Putamen (tissue), 1 donor: ENCODE measurements at regions not wholly inside any gene's neighbourhood (a gene's known extent, or its start where the extent isn't known, plus 50 kb on each side); places are given as distances from the start of the nearest gene placed in this dataset.
"Not testable (repeated sequence)": the region's sequence is repeated elsewhere in the genome, so short reads cannot be mapped to it uniquely, and the experiment has no call there.

Experiments
- DNase-seq: peaks from one replicate; pipeline ENCODE4 v3.0.0-alpha.2; 2016; ENCODE audit warnings: low spot score

DNA sequence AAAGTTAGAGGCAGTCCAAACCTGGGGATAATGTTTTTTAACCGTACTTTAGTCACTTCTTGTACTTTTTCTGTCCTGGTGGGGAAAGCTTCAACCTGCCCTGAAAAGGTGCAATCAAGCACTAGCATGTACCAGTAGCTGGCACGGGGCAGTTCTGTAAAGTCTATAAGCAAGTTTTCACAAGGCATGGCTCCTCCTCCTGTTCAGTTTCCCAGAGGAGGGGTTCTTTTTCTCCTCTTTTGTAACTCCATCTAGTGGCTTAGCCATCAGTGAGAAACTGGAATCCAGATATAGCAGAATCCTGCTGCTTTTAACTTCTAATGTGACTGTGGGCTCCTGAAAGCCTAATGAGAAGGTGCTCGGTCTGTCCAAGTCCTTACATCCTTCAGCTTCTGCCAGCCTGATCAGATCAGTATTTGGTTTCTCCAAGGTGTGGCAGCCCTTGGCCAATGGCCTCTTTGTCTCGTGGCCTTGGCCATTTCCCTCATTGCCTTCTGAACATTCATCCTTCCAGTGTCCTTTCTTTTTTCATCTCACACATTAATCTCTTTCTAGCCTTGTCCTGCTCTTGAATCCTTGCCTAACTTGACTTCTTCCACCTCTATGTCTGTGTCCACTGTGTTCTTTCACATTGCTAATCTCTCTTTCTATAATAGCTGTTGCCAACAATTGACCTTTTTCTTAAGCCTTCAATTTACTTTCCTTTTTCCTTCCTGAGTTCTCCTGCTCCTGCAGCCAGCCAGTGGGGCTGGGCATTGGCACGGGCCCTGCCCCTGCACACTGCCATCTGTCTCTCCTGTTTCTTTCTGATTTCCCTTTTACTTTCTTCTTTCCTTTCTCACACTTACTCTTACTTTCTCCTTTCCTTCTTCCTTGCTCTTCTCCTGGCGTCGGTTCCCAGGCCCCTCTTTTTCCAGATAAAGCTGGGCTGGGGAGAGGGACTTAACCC, 222.0 kb upstream of the SYNCRIP start:
- no peak for DNase-seq

DNA sequence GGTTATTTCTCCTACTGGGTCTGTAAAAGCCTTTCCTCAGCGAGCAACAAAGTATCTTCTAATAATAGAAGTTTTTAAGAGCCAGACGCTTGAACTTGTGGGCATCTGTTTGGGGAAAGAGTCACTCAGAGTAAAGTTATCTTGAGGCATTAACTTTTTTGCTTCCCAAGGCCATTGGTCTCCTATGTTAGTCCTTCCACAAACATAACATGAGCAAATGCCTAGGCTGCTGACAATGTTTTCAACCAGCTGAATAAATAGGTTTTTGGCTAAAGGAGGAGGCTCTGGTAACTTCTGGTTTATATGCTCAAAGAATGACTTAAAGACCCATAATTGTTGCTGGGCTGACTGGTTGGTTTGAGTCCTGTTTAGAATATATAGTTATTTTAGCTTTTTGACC, 213.5 kb upstream of the SYNCRIP start:
- DNase-seq: no peak

DNA sequence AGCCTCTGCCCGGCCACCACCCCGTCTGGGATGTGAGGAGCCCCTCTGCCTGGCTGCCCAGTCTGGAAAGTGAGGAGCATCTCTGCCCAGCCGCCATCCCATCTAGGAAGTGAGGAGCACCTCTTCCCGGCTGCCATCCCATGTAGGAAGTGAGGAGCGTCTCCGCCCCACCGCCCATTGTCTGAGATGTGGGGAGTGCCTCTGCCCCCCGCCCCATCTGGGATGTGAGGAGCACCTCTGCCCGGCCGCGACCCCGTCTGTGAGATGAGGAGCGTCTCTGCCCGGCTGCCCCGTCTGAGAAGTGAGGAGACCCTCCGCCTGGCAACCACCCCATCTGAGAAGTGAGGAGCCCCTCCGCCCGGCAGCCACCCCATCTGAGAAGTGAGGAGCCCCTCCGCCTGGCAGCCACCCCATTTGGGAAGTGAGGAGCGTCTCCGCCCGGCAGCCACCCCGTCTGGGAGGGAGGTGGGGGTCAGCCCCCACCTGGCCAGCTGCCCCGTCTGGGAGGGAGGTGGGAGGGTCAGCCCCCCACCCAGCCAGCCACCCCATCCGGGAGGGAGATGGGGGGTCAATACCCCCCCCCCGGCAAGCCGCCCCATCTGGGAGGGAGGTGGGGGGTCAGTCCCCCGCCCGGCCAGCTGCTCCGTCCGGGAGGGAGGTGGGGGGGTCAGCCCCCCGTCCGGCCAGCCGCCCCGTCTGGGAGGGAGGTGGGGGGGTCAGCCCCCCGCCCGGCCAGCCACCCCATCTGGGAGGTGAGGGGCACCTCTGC, 195.8 kb upstream of the SYNCRIP start:
- not testable (repeated sequence) for DNase-seq

DNA sequence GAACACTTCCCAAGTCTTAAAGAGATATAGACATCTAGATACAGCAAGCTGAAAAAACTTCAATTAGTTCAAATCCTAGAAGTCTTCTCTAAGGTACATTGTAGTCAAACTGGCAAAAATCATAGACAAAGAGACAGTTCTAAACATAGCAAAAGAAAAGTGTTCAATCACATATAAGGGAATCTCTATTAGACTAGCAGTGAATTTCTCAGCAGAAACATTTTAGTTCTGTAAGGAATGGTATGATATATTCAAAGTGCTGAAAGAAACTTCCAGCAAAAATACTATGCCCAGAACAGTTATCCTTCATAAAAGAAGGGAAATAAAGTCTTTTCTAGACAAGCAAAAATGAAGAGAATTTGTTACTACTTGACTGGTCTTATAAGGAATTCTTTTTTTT, 186.3 kb upstream of the SYNCRIP start:
- DNase-seq: no peak

DNA sequence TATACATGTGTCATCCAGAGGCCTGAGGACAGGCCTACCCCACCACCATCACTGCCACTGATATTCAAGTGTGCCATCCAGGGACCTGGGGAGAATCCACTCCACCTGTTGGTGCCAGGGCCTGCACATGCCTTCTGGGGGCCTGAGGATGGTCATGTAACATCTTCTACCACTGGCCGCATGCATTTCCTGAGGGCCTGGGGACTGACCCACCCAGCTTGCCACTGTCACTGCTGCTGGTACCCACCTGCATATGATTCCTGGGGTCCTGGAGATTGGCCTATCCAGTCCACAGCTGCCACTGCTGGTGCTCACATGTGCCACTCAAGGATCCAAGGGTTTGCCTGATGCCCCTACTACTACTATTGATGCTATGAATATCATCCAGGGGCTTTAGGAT, 184.3 kb upstream of the SYNCRIP start:
- DNase-seq: no peak

DNA sequence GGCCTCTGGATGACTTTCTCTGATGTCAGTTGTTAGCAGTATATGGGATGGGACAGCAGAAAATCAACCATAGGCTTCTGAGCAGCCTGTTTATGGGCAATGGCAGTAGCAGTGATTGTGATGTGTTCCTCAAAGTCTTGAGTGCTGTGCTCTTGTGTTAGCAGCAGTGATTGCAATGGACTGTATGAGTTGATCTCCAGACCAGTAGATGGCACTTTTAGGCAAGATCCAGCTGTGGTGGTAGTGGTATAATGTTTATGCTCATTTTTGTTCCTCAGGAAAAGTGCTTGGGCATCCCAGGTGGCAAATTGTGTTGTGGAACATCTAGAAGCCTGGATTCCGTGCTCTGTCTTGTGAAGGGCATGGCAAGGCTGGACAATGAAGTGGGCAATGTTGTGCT, 181.6 kb upstream of the SYNCRIP start:
- DNase-seq: no peak

DNA sequence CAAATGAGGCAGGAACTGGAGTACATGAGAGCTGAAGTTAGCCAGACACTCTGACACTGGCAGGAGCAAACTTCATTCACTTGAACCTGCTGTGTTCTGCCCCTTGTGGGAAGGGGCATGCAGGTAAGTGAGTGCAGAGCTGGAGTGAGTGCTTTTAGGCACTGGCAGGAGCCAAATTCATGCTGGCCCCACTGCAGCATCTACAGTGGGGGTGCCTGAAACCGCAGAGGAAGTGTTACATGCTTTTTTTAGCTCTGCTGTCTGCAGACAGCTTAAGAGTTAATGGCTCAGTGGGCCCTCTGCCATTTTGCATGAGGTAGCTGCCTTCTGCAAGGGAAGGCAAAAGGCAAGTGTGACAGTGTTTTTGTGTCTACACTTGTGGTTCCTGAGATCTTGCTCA, 167.9 kb upstream of the SYNCRIP start:
- no peak for DNase-seq

DNA sequence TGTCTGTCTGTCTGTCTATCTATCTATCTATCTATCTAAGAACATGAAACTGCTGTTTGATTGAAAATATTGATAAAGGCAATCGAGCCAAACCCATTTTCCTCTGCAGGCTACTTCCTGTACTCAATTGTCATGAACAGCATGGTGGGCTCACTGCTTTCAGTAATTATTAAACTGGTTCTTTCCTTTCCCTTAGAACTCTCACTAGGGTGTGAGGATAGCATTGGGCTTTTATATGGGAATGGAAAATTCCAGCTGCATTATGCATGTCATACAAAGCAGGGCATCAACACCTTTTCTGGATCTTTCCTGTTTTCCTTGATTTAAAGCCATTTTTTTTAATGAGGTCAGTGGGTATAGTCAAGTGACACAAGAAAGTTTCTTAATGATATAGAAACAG, 161.0 kb upstream of the SYNCRIP start:
- DNase-seq: no peak

DNA sequence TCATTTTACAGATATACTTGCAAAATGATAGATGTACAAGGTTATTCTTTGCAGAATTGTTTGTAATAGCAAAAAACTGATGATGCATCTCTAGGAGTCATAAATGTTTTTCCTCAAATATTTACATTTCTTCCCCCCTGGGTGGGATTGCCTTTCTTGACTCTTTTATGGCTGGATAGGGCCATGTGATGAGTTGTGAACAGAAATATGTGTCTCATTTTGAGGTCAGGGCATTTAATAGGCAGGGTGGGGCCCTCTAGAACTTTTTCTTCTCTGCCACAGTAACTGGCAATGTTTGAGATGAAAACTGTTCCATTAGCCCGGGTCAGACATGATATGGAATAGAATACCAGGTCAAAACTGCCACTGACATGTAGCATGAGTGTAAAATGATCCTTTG, 159.5 kb upstream of the SYNCRIP start:
- DNase-seq: no peak

DNA sequence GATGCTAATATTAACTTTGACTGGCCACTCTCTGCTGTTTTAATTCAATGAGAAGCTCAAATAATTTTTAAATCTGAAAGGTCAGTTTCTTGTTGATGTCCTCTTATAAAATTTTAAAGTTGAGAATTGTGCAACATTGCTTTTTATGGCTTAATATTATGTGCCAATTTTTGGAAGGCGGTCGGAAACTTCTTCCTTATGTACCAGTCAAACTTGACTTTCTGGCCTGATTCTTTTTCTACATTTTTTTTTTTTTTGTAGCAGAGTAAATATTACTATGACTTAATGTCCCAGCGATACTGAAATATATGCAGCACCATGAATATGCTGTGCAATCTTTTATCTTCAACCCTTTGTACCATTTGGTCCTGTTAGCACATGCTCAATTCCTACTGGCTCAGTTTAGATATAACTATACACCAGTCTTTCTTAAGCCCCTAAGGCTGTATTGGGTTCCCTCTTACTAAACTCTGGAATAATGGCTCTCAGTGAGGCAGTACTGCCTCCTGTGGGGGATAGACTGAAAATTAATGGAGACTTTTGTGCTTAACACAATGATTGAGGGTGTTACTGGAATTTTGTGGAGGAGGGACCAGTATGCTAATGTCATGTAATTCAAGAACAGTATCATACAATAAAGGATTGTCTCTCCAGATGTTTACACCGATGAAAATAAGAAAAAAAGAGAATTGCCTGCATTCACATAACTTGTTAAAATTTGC, 156.4 kb upstream of the SYNCRIP start:
- no peak for DNase-seq

DNA sequence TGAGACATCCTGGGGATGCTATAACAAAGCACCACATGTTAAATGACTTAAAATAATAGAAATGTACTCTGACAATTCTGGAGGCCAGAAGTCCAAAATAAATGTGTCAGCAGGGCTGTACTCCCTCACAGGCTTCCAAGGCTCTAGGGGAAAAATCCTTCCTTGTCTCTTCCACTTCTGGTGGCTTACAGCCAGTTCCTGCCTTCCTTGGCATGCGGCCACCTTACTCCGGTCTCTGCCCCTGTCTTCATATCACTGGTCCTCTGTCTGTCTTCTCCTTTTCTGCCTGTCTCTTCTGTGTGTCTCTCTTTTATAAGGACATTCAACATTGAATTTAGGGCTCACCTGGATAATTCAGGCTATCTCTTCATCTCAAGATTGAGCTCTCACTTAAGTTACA, 155.3 kb upstream of the SYNCRIP start:
- DNase-seq: no peak

DNA sequence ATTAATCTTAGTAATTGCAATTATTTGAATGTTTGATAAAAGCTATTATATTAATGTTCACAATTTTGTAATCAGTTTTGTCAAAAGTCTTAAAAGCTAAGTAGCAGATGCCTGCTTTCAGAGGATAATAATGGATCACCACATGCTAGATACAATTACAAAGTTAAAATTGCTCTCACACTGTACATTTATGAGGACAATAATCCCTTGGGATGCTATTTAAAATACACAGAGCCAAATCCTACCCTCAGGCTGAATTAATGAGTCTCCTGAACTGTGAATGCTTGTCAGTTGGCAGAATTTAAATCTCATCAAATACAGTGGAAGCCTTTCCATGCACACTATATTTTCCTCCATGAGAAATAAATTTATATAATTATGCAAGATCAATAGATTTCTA, 153.3 kb upstream of the SYNCRIP start:
- DNase-seq: no peak

DNA sequence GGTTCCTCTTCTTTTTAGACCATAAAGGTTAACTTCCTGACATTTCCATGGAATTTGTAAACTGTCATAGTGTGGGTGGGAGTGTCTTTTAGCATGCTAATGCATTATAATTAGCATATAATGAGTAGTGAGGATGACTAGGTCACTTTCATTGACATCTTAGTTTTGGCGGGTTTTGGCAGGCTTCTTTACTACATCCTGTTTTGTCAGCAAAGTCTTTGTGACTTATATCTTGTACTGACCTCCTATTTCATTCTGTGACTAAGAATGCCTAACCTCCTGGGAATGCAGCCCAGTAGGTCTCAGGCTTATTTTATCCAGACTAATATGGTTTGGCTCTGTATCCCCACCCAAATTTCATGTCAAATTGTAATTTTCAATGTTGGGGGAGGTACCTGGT, 149.6 kb upstream of the SYNCRIP start:
- no peak for DNase-seq

DNA sequence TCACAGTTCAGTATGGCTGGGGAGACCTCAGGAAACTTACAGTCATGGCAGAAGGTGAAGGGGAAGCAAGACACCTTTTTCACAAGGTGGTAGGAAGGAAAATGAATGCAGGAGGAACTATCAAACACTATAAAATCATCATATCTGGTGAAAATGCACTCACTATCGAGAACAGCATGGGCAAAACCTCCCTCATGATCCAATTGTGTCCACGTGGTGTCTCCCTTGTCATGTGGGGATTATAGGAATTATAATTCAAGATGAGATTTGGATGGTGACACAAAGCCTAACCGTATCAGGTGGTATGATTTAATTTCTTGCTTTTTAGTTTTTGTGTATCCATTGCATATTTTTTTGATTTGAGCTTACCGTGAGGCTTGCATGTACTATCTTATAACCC, 133.2 kb upstream of the SYNCRIP start:
- DNase-seq: no peak

DNA sequence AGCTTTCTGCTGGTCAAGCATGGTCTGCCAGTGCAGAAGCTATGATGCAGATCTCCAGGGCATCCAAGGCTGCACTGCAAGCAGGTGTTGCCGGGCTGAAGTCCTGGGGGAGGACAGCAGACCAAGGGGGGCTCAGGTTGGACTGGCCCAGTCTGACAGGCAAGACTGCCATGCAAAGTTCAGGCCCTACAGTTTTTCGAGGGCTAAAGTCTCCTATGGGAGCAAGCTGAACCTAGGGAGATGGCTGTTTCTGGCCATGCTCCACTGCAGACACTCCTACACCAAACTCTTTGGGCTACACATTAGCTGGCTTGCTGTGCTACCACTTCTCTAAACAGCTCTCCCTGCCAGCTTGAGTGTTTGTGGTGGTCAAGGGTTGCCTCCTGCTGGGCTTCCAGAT, 130.0 kb upstream of the SYNCRIP start:
- no peak for DNase-seq

DNA sequence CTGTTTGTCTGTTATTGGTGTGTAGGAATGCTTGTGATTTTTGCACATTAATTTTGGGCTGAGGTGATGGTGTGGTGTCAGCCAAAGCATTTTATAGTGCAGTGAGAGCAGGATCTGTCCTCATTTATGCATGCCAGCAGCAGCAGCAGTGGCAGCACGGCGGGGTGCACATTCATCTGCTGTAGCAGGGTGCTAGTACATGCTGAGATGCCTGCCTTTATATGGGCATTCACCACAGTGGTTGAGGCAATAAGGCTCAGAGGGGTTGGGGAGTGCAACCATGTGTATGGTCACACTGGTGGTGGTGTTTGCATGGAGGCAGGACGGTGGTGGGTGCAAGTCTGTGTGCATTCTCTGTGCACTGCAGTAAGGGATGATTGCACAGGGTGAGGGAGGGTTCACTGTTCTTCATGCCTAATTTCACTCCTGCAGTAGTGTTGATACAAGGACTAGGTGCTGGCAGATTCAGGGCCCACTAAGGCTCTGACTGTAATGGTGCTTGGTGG, 129.3 kb upstream of the SYNCRIP start:
- no peak for DNase-seq

DNA sequence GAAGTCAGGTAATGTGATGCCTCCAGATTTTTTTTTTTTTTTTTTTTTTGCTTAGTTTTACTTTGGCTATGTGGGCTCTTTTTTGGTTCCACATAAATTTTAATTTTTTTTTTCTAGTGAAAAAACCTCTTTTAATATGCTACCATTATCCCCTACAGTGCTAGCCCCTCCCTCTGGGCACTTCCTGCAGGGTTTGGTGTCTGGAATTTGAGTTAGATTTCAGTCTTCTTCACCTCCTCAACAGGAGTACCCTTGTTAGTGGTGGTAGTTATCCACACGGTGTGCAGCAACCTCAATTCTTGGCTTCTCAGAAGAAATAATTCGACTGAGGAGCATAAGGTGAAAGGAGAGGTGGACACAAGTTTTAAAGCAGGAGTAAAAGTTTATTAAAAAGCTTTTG, 128.8 kb upstream of the SYNCRIP start:
- DNase-seq: no peak

DNA sequence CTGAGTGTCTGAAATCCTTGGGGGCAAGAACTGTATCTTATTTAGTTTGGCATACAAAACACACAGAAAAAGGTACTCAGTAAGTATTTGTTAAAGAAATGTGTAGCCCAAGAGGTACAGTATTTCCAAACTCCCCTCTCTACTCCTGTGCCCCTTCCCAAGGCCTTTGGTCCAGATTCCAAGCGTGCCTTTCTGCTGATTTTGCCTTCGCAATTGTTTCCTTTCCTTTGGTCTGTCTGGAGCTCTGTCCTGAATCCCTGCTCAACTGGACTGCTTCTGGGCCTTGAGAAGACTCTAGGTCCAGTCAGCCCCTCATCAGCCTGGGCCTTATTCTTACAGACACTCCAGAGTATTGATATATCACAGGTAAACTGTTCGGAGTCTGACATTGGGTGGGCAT, 122.2 kb upstream of the SYNCRIP start:
- DNase-seq: no peak

DNA sequence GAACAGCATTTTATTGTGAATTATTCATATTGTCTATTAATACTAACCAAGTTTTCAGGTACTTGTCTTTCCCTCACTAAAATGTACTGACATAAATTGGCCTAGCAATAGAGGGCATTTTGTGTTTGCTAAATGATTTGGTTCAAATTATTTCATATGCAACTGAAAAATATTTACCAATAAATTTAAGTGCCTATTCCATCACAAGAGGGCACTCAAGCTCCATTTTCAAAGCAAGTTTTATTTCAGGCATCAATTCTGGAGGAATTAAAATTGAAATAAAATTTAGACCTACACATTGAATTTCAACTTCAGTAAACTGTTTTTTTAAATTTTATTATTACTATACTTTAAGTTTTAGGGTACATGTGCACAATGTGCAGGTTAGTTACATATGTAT, 114.3 kb upstream of the SYNCRIP start:
- no peak for DNase-seq

DNA sequence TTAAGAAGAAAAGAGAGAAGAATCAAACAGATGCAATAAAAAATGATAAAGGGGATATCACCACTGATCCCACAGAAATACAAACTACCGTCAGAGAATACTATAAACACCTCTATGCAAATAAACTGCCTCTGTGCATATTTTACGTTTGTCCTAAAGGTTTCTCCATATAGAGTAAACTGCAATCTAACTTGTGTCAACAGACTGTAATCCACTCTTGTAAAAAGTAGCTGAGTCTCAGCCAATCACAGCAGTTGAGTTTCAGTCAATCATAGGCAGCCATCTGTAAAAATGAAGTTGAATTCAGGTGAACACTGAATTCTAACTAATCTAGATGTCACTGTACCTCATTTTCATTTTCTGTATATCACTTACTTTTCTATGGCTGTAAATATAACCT, 112.2 kb upstream of the SYNCRIP start:
- DNase-seq: no peak

DNA sequence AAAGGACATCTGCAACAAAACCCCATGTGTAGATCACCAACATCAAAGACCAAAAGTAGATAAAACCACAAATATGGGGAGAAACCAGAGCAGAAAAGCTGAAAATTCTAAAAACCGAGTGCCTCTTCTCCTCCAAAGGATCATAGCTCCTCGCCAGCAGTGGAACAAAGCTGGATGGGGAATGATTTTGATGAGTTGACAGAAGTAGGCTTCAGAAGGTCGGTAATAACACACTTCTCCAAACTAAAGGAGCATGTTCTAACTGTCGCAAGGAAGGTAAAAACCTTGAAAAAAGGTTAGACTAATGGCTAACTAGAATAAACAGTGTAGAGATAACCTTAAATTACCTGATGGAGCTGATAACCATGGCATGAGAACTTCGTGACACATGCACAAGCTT, 109.9 kb upstream of the SYNCRIP start:
- no peak for DNase-seq

DNA sequence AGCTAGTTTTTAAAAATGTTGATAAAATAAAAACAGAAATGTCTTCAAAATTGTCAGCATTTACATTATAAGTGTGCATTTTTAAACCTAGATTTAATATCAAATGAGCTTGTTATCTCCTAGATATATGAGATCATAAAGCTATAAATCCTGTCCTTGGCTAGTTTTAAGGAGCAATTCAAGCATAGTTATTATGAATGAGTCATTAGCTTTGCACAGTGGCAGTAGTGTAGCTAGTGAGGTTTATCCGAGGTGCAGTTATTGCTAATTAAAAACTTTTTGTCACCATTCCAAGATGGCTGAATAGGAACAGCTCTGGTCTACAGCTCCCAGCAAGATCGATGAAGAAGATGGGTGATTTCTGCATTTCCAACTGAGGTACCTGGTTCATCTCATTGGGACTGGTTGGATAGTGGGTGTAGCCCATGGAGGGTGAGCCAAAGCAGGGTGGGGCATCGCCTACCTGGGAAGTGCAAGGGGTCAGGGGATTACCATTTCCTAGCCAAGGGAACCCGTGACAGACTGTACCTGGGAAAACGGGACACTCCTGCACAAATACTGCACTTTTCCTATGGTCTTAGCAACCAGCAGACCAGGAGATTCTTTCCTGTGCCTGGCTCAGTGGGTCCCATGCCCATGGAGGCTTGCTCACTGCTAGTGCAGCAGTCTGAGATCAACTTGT, 108.8 kb upstream of the SYNCRIP start:
- no peak for DNase-seq
